Pons (tissue), 1 donor: ENCODE measurements at regions not wholly inside any gene's neighbourhood (a gene's known extent, or its start where the extent isn't known, plus 50 kb on each side); places are given as distances from the start of the nearest gene placed in this dataset.

Source experiments
- DNase-seq: peaks from one replicate; pipeline ENCODE4 v3.0.0-alpha.2; 2016; ENCODE audit warnings: low spot score

DNA sequence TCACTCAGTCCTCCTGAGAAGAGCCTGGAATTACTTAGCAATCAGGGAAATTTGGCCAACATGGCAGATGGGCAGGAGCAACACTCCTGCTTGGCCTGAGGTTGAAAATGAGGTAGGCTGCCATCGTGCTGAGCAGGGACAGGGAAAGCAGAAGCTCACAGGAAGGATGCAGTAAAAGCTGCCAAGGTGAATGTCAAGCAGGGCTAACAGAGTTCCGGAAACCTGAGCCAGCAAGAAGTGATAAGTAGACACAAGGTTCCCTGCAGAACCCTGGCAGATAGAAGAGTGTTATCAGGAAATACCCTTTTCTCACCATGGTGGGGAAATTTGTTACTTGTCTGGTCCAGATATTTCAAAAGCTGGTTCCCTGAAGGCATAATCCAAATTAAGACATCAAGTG, 454.3 kb upstream of the MEX3C start:
- no peak for DNase-seq

DNA sequence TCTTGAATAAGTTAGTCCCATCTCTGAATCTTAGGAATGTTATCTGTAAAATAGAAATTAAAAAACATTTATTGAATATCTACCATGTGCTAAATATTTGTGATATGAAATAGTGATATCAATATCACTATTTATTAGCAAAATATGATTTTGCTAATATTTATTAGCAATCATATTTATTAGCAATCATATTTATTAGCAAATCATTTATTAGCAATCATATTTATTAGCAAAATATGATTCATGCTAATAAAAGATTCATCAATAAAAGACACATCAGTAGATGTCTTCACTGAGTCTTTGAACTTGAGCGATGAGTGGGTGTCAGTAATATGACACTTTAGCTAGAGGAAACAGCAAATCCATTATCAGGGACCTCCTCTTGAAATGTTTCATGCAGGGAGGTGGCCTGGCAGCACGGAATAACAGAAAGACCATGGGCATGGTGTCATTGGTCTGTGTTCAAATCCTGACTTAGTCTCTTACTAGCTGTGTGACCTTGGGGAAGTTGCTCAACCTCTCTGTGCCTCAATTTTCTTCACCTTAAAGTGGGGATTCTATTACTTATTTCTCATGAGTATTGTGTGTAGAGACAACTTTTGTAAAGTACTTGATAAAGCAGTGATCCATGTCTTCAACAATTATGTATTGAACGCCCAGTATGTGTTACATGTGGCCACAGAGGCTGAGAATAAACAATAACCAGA, 456.2 kb upstream of the MEX3C start:
- no peak for DNase-seq

DNA sequence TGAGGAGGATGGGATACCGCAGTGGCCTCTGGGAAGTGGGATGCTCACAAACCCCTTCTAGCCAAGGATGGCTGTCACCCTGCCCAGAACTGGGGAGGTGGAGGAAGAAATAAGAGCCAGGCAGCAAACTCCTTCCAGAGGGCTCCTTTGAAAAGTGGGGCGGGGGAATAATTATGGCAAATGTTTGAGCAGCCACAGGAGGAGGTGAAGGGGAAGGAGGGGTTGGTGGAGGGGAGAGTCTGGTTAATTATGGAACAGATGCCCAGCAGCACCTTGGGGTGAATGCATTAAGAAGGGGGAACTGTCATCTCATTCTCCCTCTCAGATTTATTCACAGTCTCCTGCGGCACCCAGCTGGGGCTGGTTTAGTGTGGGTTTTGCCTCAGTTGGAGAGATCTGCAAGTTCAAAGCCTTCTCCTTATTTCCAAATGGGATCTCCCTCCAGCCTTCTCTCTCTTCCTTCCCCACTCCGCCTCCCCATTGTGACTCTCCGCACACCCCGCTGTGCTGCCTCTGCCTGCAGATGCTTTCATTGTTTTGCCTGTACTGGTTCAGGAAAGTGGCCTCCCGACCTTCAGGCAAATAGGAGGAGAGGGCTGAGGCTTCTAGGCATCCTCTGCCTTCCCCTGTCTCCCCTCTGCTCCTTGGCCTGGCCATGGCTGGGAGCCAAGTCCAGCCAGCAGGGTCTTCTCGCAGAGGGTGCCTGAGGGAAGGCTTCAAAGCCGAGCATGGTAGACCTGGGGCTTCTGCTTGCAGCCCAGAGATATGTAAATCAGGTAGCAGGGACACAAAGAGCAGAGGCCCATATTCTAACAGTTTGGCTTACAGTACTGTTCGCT, 457.2 kb upstream of the MEX3C start:
- DNase-seq, result no peak

DNA sequence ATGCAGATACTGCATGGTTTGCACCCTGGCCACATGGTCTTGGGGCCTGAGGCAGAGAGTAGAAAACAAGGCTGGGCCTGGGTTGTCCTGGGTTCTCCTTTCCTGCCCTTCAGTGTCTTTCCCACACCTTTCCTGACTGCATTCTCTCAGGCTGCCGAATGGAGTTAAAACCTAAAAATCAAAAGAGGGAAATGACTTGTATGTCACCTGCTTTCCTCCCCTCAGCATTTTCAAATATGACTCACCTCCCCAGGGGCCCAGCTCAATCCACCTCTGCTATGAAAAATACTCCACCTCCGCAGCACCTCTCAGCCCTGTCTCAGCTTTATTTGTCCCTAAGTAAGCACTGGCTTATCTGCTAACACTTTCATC, 457.8 kb upstream of the MEX3C start:
- no peak for DNase-seq

DNA sequence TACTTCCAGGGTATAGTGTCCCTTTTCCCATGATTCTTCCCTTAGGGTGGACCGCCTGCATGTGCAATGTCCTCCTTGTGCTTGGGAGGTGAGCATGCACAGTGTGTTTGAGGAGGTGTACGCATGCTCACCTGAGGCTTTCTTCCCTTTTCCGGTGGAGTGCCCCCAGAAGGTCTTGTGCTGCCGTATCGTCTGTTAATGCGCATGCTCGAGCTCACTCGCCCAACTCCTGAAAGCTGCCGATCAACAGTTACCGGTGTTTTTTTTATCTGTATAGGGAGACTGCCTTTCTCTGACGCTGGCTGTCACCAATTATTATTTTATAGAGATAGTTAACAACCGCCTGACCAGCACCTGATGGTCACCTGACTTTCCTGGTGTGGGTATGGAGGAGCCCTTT, 458.8 kb upstream of the MEX3C start:
- DNase-seq, result no peak

DNA sequence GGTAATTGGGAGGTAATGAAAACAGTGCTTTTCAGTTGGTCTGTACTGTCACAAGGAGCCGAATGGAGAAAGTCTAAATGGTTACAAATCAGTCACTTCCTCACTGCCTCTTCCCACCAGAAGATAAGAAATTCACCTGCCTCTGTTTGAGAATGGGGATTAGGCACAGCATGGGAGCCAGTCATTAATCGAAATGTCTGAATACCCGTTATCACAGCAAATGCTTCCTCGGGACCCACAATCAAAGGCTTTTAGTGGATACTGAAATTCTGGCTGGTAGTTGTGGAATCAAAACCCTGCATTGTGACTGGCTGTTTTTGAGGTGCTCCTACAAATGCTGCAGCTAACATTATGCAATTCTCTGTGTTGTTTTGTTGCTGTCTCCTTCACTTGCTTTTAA, 461.0 kb upstream of the MEX3C start:
- no peak for DNase-seq

DNA sequence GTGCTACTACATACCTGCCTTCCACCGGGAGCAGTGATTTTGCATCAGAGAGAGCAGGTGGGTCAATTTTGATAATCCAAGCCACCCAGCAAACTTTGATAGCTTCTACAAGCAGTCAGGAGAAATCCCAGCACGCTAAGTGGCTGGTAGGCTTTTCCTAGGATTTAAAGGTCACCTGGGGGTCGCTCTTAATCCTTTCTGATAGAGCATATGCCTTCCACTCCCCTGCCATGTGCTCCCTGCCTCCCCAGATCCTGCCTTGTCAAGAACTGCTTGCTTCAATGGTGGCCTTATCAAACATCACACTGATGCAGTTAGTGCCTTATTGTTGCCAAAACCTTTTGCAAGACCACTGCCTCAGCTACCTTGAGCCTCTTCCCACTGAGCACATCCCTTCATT, 462.3 kb upstream of the MEX3C start:
- no peak for DNase-seq

DNA sequence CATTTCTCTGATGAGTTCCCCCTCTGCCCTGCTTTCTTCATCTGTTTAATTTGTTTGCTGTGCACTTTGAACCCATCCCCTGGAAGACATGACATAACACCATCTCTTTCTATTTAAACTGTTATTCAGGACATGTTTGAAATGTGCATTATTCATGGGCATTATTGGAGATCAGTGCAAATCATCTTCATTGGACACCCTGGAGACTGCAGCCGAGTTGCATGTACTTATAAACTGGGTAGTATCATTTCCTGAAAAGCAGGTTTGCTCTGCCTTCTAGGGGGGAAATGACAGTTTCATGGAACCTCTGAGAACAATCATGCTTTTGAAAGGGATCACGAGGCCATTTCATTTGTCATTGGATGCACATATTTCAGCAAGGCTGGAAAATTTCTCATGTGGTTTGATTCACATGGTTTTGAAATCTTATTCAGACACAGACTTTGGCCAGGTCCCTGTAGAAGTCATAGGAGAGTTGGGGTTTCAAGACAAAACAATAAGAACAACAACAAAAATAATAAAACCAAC, 462.8 kb upstream of the MEX3C start:
- no peak for DNase-seq

DNA sequence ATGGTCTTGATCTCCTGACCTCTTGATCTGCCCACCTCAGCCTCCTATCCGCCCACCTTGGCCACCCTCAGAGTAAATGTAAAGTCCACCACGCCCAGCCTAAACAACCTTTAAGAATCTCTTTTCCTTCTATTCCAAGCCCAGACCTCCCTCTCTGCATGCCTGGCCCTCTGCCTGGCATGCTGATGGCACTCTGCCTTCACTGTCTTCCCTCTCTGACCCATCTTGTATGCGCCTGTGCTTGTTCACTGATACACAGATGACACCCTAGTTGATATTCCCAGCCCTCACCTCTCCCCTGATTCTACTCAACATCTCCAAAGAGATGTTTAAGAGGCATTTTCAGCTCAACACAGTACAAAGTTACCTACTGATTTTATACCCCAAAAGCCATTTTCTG, 466.8 kb upstream of the MEX3C start:
- no peak for DNase-seq

DNA sequence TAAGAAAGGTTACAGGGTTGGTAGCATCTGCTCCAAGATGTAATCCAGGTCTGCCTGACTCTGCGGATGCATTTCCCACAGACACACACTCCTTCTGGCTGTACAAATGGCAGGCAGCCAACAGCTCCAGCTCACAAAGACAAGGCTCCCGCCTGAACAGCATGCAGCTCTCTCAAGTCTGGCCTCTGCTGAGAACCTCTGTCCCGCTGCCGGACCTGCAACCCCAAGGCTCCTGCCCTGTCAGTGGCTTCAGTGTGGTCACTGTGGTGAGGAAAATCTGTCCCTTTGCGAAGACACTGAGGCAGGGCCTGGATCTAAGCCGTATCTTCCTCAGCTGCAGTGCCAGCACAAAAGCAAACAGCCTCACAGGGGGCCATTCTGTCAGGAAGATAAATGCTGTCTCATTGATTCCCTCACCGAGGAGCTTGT, 469.3 kb upstream of the MEX3C start:
- peak; percentile 72 for DNase-seq

DNA sequence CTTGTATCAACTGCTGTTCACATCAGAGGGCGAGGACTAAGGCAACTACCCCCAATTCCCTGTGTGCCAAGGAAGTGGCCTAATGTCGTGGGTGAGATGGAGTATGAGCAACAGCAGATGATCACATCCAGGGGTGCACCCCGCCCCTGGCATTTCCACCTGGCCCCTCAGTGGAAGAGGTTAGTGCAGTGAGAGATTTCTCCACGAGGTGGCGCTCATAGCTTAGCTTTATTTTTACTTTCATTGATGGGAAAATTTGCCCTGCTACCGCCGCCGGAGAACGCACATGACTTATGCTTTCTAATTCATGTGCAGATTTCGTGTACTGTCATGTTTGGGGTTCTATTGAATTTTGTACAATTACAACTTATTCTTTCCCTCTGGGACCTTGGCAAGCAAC, 470.6 kb upstream of the MEX3C start:
- peak; percentile 63 for DNase-seq

DNA sequence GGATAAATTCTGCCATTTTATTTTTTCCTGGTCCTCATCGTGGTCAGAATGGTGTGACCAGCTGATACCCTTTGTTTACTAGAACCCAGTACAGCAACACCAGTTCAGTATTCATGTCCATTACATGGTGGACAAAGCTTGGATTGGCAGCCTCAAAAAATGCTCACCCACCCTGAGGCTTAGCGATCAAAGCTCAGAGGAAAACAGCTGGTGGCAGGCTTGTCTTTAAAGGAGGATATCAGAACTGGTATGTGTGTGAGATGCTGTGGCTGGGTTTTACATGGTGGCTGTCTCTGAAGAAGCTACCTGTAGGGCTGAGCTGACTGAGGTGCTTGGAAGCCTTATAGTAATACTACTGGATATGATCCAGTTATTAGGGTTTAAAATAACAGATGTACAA, 471.1 kb upstream of the MEX3C start:
- DNase-seq, result no peak

DNA sequence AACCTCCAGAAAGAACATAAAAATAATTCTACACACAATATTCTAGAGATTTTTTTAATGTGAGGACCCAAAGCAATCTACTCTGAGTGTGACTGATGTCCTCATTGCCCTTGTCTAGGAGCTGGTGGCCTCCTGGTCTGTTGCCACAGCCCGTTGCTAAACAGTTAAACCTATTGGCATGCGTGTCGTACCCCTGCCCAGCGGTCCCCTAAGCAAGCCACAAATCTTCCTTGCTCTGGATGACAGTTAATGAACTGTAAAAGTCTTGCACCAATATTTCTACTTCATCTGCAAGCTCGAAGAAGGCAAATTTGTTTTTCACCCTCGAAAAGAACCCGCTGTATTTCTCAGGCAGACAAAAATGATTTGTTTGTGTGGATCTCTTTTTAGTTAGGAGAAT, 489.1 kb upstream of the MEX3C start:
- no peak for DNase-seq

DNA sequence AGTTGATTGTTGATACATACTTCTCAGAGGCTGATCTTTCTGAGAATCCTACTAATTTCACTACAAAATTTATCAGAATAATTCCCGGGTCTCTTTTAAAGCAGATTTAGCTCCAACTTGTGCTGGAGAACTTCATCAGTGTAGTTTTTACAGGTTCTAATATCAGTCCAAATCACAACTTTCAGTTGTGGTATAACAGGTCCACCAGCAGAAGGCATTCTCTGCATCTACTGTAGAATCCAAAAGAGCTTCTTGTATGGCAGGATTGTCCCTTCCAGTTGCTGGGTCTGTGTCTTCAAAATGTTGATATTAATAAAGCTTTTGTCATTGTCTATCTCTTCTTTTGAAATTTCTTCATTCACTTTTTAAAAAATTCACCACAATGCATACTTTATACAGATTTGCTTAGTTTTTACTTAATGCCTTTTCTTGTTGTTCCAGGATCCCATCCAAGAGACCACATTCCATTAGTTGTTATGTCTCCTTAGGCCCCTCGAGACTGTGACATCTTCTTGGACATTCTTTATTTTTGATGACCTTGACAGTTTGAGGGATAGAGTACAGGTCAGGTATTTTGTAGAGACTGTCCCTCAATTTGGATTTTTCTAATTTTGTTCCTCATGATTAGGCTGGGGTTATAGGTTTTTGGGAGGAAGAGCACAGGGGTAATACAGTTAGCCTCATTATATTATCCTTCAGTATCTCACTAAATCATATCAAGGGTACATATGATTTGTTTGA, 490.5 kb upstream of the MEX3C start:
- no peak for DNase-seq

DNA sequence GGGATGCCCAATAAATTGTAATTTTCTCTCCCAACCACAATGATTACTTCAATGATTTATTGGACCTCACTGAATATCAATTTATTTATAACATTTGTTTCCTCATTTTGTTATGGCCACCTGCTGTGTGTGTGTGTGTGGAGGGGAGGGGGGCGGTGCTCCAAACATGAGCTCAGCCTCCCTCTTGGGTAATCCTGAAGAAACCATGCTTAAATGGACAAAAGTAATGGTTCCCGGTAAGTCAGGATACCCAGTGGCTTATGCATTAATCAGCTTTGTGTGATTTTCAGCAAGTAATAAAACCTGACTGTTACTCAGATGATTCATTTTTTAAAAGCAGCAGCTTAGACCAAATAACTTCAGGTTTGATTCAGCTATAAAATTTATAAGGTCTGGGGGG, 495.1 kb upstream of the MEX3C start:
- no peak for DNase-seq

DNA sequence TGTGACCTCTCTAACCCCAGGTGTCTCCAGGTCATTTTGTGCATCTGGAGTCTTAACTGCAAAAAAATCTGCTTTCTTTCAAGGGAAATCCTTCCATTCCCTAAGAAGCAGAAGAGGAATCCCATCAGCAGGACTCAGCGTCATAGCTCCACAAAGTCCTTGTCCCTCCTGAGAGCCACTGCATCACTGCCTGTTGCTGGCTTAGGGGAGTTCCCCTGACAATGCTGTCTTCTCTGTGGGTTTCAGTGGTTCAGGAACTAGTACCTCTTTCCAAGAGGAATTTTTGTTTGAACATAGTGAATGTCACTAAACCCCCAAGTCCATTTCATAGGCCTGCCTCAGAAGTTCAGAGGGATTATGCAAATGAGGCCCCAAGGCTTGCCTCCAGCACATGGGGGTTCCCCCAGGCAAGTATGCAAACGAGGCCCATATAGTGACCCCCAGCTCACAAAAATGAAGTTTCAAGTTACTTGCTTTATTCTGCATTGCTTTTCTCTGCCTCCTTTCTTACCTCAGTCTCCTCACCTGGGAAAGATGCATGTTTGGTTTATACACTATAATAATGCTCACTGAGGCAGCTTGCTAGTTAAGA, 513.9 kb upstream of the MEX3C start:
- no peak for DNase-seq

DNA sequence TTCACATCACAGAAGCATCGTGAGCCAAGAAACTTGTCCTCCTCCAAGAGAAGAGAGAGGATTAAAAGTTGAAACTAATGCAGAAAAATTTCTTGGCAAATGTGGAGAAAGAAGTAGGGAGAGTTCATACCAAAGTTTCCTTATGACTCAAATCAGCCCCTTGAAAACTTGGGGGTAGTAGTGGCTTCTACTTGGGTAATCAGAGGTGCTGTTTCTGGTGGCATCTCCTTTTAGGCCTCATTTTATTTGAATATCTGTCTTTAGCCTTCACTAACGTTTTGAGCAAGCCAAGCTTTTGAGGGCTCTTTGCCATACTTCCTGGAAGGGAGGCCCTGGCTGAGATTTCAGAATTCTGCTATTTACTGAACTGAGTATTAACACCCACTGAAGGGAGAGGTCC, 515.3 kb upstream of the MEX3C start:
- DNase-seq, result no peak

DNA sequence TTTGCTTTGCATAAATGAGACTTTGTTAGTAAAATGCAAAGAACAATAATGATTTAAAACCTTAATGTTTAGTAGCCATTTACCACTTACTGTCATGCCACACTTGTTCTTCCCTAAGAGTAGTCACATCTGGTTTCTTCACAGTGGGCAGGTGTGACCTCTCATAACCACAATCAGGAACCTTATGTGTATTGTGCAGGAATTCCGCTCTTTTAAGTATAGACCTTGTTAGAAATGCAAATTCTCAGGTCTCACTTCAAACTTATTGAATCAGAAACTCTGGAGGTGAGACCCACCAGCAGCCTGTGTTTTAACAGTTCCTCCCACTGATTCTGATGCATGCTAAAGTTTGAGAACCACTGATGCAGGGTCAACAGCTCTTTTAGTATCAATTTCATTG, 518.8 kb upstream of the MEX3C start:
- DNase-seq, result no peak

DNA sequence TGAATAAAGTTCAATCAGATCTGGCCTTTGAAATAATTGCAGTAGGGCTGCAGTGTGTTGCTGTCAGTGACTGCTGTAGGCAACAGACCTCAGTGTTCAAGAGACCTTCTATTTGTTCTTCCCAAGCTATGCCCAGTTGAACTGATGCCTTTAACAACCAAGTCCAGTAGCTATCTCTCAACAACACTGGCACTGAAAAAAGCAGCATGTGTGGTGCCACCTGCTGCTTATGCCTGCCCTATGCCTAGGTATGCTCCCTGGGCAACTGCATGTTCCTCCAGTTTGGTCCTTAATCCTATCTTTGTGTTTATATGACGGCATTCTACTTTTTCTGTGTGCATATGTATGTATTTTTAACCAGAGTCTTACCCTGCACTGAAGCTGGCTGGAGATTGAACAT, 523.9 kb upstream of the MEX3C start:
- DNase-seq, result no peak

DNA sequence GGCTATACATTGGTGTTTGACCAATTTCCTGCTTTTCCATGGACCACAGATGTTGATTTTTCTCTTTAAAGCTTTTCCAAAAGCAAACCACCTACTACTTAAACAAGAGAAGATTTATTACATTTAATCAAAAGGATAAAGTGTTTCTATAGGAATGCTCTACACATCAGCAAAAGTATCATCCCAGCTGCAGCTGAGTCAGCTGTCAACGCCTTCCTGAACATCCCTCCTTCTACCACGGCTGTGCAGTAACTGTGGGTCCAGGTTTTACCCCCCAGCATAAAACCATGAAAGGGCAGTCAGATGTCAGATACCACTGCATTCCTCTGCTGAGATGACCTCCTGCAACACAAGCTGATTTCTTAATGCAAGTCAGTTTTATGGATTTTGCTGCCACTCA, 524.5 kb upstream of the MEX3C start:
- no peak for DNase-seq

DNA sequence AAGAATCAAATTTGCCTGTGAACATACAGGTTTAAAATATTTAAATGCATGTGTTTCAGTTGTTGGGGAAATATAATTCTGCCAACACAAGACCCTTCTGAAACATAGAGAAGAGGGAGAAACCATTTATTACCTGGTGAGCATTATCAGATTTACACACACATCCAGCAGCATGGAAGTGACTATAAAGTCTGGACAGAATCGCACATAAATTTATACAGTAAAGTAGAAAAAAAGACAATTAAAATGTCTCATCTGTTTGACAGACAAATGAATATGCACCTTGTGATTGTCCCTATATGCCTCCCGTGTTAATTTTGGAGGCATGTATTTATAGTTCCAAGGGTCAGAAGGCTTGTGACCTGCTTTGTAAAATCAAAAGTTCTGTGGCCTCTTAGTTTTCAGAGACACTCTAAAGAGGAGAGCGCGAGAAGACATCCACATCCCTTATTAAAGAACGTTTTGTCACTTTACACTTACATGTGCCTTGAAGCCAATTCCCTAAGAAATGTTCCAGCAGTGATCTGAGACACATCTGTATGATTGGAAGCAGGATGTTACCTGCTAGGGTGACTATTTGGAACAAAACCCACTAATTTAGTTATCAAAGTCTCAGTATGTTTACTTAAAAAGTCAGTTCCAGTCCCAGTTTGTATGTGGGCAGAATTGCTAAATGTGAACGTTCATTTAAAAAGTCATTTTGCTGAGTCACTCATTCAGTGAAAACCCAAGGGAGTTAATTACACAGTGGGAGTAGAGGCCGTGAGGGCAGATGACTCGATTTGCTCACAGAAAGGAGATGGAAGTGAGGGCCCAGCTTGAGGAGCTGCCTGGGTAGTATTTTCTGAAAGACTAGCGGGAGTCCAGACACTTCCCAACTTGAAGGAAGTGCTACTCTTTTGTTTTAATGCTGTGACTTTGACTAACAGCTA, 527.6 kb upstream of the MEX3C start:
- no peak for DNase-seq
